ENCODE measurements at regions not wholly inside any gene's neighbourhood (a gene's known extent, or its start where the extent isn't known, plus 50 kb on each side); places are given as distances from the start of the nearest gene placed in this dataset.

DNA sequence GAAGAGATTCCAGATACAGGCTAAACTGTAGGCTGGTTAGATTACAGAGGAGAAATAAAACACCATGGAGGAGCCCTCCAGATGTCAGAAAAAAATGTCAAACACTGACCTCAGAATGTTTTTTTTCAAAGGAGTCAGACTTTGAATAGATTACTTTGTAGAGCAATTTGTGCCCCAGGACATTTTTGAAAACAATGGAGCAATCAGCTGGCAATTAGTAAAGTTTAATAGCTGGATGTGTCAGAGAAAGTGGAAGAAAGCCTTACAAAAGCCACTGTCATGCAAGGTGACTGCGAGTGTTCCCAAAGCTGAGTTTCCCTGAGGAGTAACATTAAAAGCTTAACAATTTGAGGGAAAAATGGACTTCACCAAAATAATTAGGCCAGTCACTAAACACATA is 417.8 kb upstream of the CTNND2 start:
- TF ChIP-seq, protein P1, sequence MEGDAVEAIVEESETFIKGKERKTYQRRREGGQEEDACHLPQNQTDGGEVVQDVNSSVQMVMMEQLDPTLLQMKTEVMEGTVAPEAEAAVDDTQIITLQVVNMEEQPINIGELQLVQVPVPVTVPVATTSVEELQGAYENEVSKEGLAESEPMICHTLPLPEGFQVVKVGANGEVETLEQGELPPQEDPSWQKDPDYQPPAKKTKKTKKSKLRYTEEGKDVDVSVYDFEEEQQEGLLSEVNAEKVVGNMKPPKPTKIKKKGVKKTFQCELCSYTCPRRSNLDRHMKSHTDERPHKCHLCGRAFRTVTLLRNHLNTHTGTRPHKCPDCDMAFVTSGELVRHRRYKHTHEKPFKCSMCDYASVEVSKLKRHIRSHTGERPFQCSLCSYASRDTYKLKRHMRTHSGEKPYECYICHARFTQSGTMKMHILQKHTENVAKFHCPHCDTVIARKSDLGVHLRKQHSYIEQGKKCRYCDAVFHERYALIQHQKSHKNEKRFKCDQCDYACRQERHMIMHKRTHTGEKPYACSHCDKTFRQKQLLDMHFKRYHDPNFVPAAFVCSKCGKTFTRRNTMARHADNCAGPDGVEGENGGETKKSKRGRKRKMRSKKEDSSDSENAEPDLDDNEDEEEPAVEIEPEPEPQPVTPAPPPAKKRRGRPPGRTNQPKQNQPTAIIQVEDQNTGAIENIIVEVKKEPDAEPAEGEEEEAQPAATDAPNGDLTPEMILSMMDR (conservative IDR thresholded peaks at IDR 0.05; ENCODE audit: low read length): no peak
- TF ChIP-seq EZH2phosphoT487 (IDR thresholded peaks at IDR 0.05; ENCODE audit: borderline replicate concordance, low read depth, low read length): no peak
